A549 (cell line): ENCODE measurements at regions not wholly inside any gene's neighbourhood (a gene's known extent, or its start where the extent isn't known, plus 50 kb on each side); places are given as distances from the start of the nearest gene placed in this dataset.

Source experiments
- ATAC-seq, 2 experiments: fragments of 200-7000 bp in 1 of 2; fragments of >200 bp in 1 of 2; cut with Nextera tagmentation in 1 of 2; cut with Tn5 transposase in 1 of 2; 3 replicates each; pipeline versions ENCODE4 v1.8.0 to v1.9.1; 2018 to 2020; ENCODE audit warnings: mild to moderate bottlenecking in 1 of 2, moderate library complexity in 1 of 2
- CTCF ChIA-PET: fragments of 300-600 bp; sonication (Branson Sonifier 250); formaldehyde crosslinking; extraction: SDS; loops from one replicate; lab custom pipeline; 2021; ENCODE audit warnings: antibody characterized with exemption, inconsistent platforms; lab: Yijun Ruan, JAX
- POLR2A ChIA-PET: fragments of 350-600 bp; formaldehyde crosslinking; extraction: SDS; loops from one replicate; lab custom pipeline; 2021; ENCODE audit warnings: antibody characterized with exemption, inconsistent platforms; lab: Yijun Ruan, JAX
- DNase-seq, 2 experiments: peaks; one replicate each; pipeline versions ENCODE4 v3.0.0 to v3.0.0-alpha.2; 2011 to 2016; ENCODE audit warnings: low read depth in 1 of 2, low spot score in 1 of 2
- FAIRE-seq: peaks from 2 replicates; lab custom pipeline; 2011; peaks lifted over from hg19 to GRCh38; lab: Jason Lieb, UNC
- H3K27ac ChIP-seq, 2 experiments: fragments of >200 bp; sonication (Bioruptor Twin); formaldehyde crosslinking; 3 replicates each; pipeline ENCODE4 v1.5.1; 2016 to 2017
- H3K4me1 ChIP-seq: fragments of >200 bp; sonication (Bioruptor Twin); formaldehyde crosslinking; 3 replicates; pipeline ENCODE4 v1.6.1; 2016
- H3K4me2 ChIP-seq: fragments of >200 bp; sonication (Bioruptor Twin); formaldehyde crosslinking; 3 replicates; pipeline ENCODE4 v1.6.1; 2016
- H3K4me3 ChIP-seq: fragments of >200 bp; sonication (Bioruptor Twin); formaldehyde crosslinking; 3 replicates; pipeline ENCODE4 v1.5.1; 2016
- H3K9me3 ChIP-seq: fragments of >200 bp; sonication (Bioruptor Twin); formaldehyde crosslinking; 3 replicates; pipeline ENCODE4 v1.6.1; 2016
- CBX8 ChIP-seq: fragments of 200-600 bp; sonication (generic); IDR thresholded peaks from 2 replicates; pipeline ENCODE4 v1.6.1; 2016
- EHMT2 ChIP-seq: fragments of 200-600 bp; sonication (generic); IDR thresholded peaks from 2 replicates; pipeline ENCODE4 v1.6.1; 2016; ENCODE audit warnings: antibody characterized with exemption, low read depth, mild to moderate bottlenecking, moderate library complexity
- ESRRA ChIP-seq: fragments of 150-350 bp; IDR thresholded peaks from 2 replicates; pipeline ENCODE4 v1.6.1; 2014; ENCODE audit warnings: mild to moderate bottlenecking, low read length, borderline replicate concordance
- FOSB ChIP-seq: fragments of 250-450 bp; sonication (Bioruptor Pico); IDR thresholded peaks from 2 replicates; pipeline ENCODE4 v1.5.0; 2020; ENCODE audit warnings: mild to moderate bottlenecking, moderate library complexity
- FOXS1 ChIP-seq: fragments of 250-450 bp; sonication (Bioruptor Pico); IDR thresholded peaks from 2 replicates; pipeline ENCODE4 v1.5.0; 2020; ENCODE audit warnings: mild to moderate bottlenecking, moderate library complexity
- HDAC2 ChIP-seq: fragments of 200-600 bp; sonication (generic); IDR thresholded peaks from 2 replicates; pipeline ENCODE4 v1.6.1; 2016
- KDM1A ChIP-seq: fragments of 200-600 bp; sonication (generic); IDR thresholded peaks from 2 replicates; pipeline ENCODE4 v1.6.1; 2016; ENCODE audit warnings: low read depth, mild to moderate bottlenecking
- KDM5A ChIP-seq: fragments of 200-600 bp; sonication (generic); IDR thresholded peaks from 2 replicates; pipeline ENCODE4 v1.6.1; 2016; ENCODE audit warnings: antibody characterized with exemption, mild to moderate bottlenecking
- MYC ChIP-seq: IDR thresholded peaks from 2 replicates; pipeline ENCODE4 v1.6.1; 2012; ENCODE audit warnings: mild to moderate bottlenecking, inconsistent platforms, low read length, improper control_type of control experiment, borderline replicate concordance
- NFE2L2 ChIP-seq: fragments of 150-350 bp; conservative IDR thresholded peaks from 2 replicates; pipeline ENCODE4 v1.6.1; 2014; ENCODE audit warnings: low read length
- PHF8 ChIP-seq: fragments of 200-600 bp; sonication (generic); IDR thresholded peaks from 2 replicates; pipeline ENCODE4 v1.6.1; 2016; ENCODE audit warnings: low read depth, mild to moderate bottlenecking, antibody characterized with exemption, moderate library complexity, borderline replicate concordance
- POLR2A ChIP-seq: IDR thresholded peaks from 2 replicates; pipeline ENCODE4 v1.6.1; 2012; ENCODE audit warnings: mild to moderate bottlenecking, low read length
- POLR2AphosphoS2 ChIP-seq: conservative IDR thresholded peaks from 2 replicates; pipeline ENCODE4 v1.6.1; 2012; ENCODE audit warnings: low read length, improper control_type of control experiment, inconsistent platforms
- RARB ChIP-seq: fragments of 250-450 bp; sonication (Bioruptor Pico); IDR thresholded peaks from 2 replicates; pipeline ENCODE4 v1.8.0; 2021; ENCODE audit warnings: mild to moderate bottlenecking, moderate library complexity
- SREBF2 ChIP-seq: fragments of 450-650 bp; IDR thresholded peaks from 2 replicates; pipeline ENCODE4 v1.6.1; 2014; ENCODE audit warnings: mild to moderate bottlenecking, moderate library complexity
- ZSCAN20 ChIP-seq: fragments of 250-450 bp; sonication (Bioruptor Pico); IDR thresholded peaks from 2 replicates; pipeline ENCODE4 v1.8.0; 2022; ENCODE audit warnings: mild to moderate bottlenecking, moderate library complexity
- WGBS: methylation state at CpG from one replicate; pipeline ENCODE4 v1.1.6; 2017; ENCODE audit errors: missing lambda C conversion rate; 5-methylcytosine and 5-hydroxymethylcytosine counted together
- TF ChIP-seq, protein P1 (sequence below): fragments of 450-650 bp; IDR thresholded peaks from 2 replicates; pipeline ENCODE4 v1.6.1; 2014; ENCODE audit warnings: antibody characterized with exemption
- TF ChIP-seq, protein P2 (sequence below): IDR thresholded peaks from 2 replicates; pipeline ENCODE4 v1.6.1; 2012; ENCODE audit warnings: low read depth, borderline replicate concordance
- TF ChIP-seq, protein P3 (sequence below): fragments of >200 bp; sonication (Bioruptor Twin); formaldehyde crosslinking; IDR thresholded peaks from 2 replicates; pipeline ENCODE4 v1.6.1; 2016
- TF ChIP-seq, protein P4 (sequence below): fragments of >200 bp; sonication (Bioruptor Twin); formaldehyde crosslinking; IDR thresholded peaks from 3 replicates; pipeline ENCODE4 v1.6.1; 2016
- TF ChIP-seq, protein P5 (sequence below): IDR thresholded peaks from 2 replicates; pipeline ENCODE4 v1.6.1; 2012

DNA sequence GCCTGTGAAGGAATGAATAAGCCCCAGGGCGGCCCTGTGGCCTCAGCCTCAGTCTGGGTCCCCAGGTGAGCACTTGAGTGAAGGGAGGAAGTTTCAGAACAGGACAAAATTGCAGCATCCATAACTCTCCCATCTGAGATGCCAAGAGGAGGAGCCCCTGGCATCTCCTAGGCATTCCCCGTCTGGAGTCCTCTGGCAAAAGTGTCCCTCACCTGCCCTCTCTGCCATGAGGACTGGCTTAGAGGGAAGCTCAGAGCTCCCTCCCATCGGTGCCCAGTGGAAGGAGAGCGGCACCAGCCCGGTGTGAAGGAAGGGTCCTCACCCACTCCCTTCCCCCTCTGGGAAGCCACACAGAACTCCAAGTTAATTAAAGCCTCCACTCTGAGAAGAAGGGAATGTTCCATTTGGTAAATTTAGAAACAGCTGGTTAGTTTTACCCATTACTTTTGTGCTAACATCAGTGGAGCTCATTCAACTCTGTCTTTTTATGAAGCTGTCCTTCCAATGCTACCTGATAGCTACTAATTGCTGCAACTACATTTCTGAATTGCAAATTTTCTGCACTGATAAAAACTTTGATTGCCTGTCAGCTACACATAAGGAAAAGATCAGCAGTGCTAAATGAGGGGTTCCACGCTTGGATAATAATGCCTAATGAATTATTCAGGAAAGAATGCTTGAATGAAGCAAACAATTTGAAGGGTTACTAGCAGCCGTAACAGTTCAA lies 123.3 kb upstream of the RCN1 start:
- CTCF ChIA-PET = interaction anchor here (2.6 kb wide), 1 partner anchor 10 kb away, joined by 17 read pairs; no protein-coding TSS in a partner anchor
- no peak for TF ChIP-seq FOSB (CRISPR knock-in tag)
- no peak for TF ChIP-seq NFE2L2
- TF ChIP-seq CBX8 = no peak
- TF ChIP-seq, protein P1, sequence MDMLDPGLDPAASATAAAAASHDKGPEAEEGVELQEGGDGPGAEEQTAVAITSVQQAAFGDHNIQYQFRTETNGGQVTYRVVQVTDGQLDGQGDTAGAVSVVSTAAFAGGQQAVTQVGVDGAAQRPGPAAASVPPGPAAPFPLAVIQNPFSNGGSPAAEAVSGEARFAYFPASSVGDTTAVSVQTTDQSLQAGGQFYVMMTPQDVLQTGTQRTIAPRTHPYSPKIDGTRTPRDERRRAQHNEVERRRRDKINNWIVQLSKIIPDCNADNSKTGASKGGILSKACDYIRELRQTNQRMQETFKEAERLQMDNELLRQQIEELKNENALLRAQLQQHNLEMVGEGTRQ = no peak
- no peak for TF ChIP-seq ZSCAN20 (CRISPR knock-in tag)
- TF ChIP-seq PHF8 = no peak
- TF ChIP-seq ESRRA = no peak
- no peak for TF ChIP-seq KDM5A
- no peak for TF ChIP-seq KDM1A
- TF ChIP-seq RARB = no peak
- TF ChIP-seq POLR2AphosphoS2 = no peak
- TF ChIP-seq FOXS1 = no peak
- no peak for TF ChIP-seq MYC
- TF ChIP-seq, protein P2, sequence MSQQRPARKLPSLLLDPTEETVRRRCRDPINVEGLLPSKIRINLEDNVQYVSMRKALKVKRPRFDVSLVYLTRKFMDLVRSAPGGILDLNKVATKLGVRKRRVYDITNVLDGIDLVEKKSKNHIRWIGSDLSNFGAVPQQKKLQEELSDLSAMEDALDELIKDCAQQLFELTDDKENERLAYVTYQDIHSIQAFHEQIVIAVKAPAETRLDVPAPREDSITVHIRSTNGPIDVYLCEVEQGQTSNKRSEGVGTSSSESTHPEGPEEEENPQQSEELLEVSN = no peak
- TF ChIP-seq EHMT2 = no peak
- TF ChIP-seq SREBF2 = no peak
- POLR2A ChIA-PET = no interaction called here
- 63% methylated on average over 6 of the region's 7 CpGs for WGBS
- no peak overlapping the region for H3K27ac ChIP-seq
- no peak overlapping the region for H3K4me2 ChIP-seq
- no peaks in the 10 kb centered on the region for H3K4me1 ChIP-seq
- DNase-seq (no peak), FAIRE-seq (no peak), ATAC-seq (no peak)
- H3K4me3 ChIP-seq = no peak overlapping the region
- no peaks in the 10 kb centered on the region for H3K9me3 ChIP-seq

DNA sequence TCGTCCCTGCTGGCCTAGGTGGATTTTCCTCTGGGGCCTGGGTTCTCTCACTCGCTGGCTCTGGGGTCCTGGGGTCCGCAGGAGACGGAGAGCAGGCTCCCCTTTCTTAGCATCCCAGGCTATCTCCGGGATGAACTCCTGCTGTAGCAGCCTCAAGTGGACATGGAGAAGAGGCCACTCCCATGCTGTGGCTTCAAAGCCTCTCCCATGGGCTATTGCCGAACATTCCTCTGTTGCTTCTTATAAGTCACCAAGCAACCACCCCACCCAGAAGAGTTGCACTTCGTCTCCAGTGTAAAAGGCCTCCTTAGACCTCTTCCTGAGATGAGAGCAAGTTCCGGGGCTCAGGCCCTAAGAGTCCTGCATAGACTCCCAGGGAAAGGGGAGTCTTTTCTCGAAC lies 124.0 kb upstream of the RCN1 start:
- Histone ChIP-seq H3K27ac (no peak overlapping the region), H3K4me2 (no peak overlapping the region), H3K4me3 (no peak overlapping the region), H3K9me3 (no peaks in the 10 kb centered on the region), H3K4me1 (no peaks in the 10 kb centered on the region)
- ChIA-PET POLR2A (no interaction called here), CTCF (interaction anchor here (2.6 kb wide), 1 partner anchor 9 kb away, joined by 17 read pairs; no protein-coding TSS in a partner anchor)
- DNase-seq (no peak), FAIRE-seq (no peak), ATAC-seq (0 out of 6 replicates have a peak, but pooled peaks of 1 of the 2 experiments have one; percentile 30)
- WGBS = 57% methylated on average over 4 of the region's 9 CpGs
- TF ChIP-seq, protein P3, sequence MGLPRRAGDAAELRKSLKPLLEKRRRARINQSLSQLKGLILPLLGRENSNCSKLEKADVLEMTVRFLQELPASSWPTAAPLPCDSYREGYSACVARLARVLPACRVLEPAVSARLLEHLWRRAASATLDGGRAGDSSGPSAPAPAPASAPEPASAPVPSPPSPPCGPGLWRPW = no peak
- no peak for TF ChIP-seq KDM1A

DNA sequence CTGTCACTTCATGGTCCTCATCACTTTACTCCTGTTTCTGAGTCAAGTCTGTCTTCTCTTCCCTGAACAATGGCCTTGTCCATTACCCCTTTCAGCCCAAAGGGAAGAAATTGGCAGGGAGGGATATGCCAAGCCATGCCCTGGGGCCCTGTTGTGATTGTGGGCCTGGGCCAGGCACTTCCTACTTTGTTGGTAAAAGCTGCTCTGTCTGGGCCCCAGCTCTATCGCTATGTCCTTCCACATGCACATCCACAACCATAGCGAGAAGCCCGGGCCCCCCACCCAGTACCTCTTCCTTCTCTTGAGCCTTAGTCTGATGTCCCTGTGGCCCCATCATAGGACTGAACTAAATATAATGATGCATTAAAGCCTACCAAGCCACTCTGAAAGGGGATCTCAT lies 126.7 kb upstream of the RCN1 start:
- Histone ChIP-seq H3K4me2 (no peak overlapping the region), H3K4me3 (no peak overlapping the region), H3K9me3 (no peaks in the 10 kb centered on the region), H3K27ac (no peak overlapping the region), H3K4me1 (no peaks in the 10 kb centered on the region)
- CTCF ChIA-PET = no interaction called here
- DNase-seq = no peak
- POLR2A ChIA-PET = no interaction called here
- ATAC-seq = no peak
- TF ChIP-seq POLR2A = no peak
- TF ChIP-seq, protein P4, sequence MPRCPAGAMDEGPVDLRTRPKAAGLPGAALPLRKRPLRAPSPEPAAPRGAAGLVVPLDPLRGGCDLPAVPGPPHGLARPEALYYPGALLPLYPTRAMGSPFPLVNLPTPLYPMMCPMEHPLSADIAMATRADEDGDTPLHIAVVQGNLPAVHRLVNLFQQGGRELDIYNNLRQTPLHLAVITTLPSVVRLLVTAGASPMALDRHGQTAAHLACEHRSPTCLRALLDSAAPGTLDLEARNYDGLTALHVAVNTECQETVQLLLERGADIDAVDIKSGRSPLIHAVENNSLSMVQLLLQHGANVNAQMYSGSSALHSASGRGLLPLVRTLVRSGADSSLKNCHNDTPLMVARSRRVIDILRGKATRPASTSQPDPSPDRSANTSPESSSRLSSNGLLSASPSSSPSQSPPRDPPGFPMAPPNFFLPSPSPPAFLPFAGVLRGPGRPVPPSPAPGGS = no peak
- TF ChIP-seq, protein P5, sequence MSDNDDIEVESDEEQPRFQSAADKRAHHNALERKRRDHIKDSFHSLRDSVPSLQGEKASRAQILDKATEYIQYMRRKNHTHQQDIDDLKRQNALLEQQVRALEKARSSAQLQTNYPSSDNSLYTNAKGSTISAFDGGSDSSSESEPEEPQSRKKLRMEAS = no peak
- no peak for TF ChIP-seq HDAC2
- no peak for TF ChIP-seq SREBF2
- WGBS = 55% methylated on average over 3 of the region's 3 CpGs
- FAIRE-seq = no peak
